ENCODE measurements at regions not wholly inside any gene's neighbourhood (a gene's known extent, or its start where the extent isn't known, plus 50 kb on each side); places are given as distances from the start of the nearest gene placed in this dataset.

GRCh38 chr3:106560451-106560966 is 691.7 kb upstream of the CBLB start:
- DNase-seq (ENCODE audit: low read depth), result no peak
- TF ChIP-seq CTCF (IDR thresholded peaks at IDR 0.05; ENCODE audit: control insufficient read depth, extremely low read depth, insufficient read depth), result no peak
- H3K4me3 ChIP-seq (ENCODE audit: low read depth, low read length), result no peak overlapping the region

DNA sequence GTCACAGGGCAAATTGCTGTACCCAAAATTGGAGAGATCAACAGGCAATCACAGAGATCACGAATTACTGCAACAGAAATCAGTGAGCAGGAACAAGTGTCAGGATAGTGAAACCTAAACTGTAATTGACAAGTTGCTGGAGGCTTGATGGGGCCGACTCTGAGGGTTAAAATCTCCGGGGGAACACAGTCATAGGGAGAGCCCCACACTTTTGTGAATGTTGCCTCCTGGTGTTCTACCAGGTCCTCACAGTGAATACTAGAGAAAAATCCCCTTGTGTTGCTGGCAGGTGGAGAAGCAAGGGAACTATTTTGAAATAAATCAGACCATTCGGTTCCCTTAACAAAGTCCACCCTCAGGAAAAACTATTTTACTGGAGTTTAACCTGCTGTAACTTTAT is 697.5 kb upstream of the CBLB start:
- TF ChIP-seq CTCF (IDR thresholded peaks at IDR 0.05; ENCODE audit: control insufficient read depth, extremely low read depth, insufficient read depth), result 0 out of 2 replicates have a peak, but pooled peaks have one; percentile 3
- DNase-seq (ENCODE audit: low read depth), result no peak
- H3K4me3 ChIP-seq (ENCODE audit: low read depth, low read length), result no peak overlapping the region

GRCh38 chr3:106570426-106570825 is 701.6 kb upstream of the CBLB start:
- no peak for TF ChIP-seq CTCF (IDR thresholded peaks at IDR 0.05; ENCODE audit: control insufficient read depth, extremely low read depth, insufficient read depth)
- no peak overlapping the region for H3K4me3 ChIP-seq (ENCODE audit: low read depth, low read length)
- no peak for DNase-seq (ENCODE audit: low read depth)

DNA sequence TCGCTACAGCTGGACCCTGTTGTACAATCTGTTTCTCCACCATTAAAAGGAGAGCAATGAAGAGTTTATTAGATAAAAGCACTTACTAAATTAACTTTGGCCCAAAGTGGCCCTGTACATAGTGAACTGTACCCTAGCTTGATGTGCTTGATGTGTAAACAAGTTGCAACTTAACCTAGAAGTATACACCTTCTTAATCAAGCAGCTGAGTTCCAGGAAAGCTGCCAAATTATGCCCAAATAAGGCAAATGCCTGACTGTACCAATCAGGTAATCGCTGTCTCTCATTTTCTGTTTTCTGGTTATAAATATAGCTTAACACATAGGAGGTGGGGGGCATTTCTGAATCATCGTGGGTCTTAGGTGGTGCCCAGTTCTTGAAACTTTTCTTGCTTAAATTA is 704.8 kb upstream of the CBLB start:
- no peak for TF ChIP-seq CTCF (IDR thresholded peaks at IDR 0.05; ENCODE audit: control insufficient read depth, extremely low read depth, insufficient read depth)
- peak; percentile 79 for DNase-seq (ENCODE audit: low read depth)
- no peak overlapping the region for H3K4me3 ChIP-seq (ENCODE audit: low read depth, low read length)

DNA sequence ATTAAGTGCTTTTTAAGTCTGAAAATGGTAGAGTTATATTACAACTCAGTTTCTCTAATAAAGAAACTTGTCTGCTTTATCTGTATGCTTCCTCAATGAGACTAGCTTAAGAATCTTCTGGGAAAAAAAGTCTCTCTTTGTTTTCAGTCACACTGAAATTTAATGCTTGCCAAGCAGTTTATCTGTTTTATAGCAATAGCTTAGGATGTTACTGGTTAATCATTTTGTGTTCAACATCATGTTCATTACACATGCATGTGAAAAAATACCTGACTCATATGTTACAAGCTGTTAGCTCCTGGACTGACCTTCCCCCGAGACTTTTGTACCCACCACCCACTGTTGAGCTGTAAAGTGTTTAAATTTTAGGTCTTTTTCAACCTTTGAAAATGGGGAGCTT is 706.2 kb upstream of the CBLB start:
- DNase-seq (ENCODE audit: low read depth), result no peak
- no peak overlapping the region for H3K4me3 ChIP-seq (ENCODE audit: low read depth, low read length)
- TF ChIP-seq CTCF (IDR thresholded peaks at IDR 0.05; ENCODE audit: control insufficient read depth, extremely low read depth, insufficient read depth), result no peak

DNA sequence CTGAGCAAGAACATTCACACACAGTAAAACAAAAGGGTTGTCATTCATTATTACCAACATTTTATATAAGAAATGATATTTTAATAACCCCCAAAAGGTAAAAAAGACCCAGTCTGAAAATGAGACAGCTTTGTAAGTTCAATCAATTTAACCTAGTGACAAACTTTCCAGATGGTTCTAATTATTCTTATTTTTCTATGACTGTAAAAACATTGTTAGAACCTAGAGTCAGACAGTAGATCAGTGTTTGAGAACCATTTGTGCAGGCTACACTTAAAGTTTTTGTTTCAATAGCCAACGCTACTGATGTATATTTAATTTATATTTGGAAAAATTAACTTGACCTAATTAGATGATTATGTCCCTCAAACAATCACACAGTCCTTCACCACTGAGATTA is 708.4 kb upstream of the CBLB start:
- no peak overlapping the region for H3K4me3 ChIP-seq (ENCODE audit: low read depth, low read length)
- DNase-seq (ENCODE audit: low read depth), result no peak
- TF ChIP-seq CTCF (IDR thresholded peaks at IDR 0.05; ENCODE audit: control insufficient read depth, extremely low read depth, insufficient read depth), result no peak

- no peak for TF ChIP-seq CTCF (IDR thresholded peaks at IDR 0.05; ENCODE audit: control insufficient read depth, extremely low read depth, insufficient read depth)
- H3K4me3 ChIP-seq (ENCODE audit: low read depth, low read length), result no peak overlapping the region
- DNase-seq (ENCODE audit: low read depth), result no peak
These were observed 710.1 kb upstream of the CBLB start for GRCh38 chr3:106578911-106579310.

Data from LNCaP clone FGC (cell line).